IMR-90 (cell line): ENCODE measurements at regions not wholly inside any gene's neighbourhood (a gene's known extent, or its start where the extent isn't known, plus 50 kb on each side); places are given as distances from the start of the nearest gene placed in this dataset.

ENCODE experiments used
- BHLHE40 ChIP-seq: fragments of 150-350 bp; IDR thresholded peaks from 2 replicates; pipeline ENCODE4 v1.6.1; 2016; ENCODE audit warnings: mild to moderate bottlenecking, low read depth, low read length
- ELK1 ChIP-seq: fragments of 150-350 bp; IDR thresholded peaks from 2 replicates; pipeline ENCODE4 v1.6.1; 2016; ENCODE audit warnings: low read depth, mild to moderate bottlenecking, low read length, moderate library complexity, borderline replicate concordance
- MAZ ChIP-seq: IDR thresholded peaks from 2 replicates; pipeline ENCODE4 v1.6.1; 2012; ENCODE audit warnings: low read depth, mild to moderate bottlenecking, low read length, improper control_type of control experiment, moderate library complexity, borderline replicate concordance
- MXI1 ChIP-seq: IDR thresholded peaks from 2 replicates; pipeline ENCODE4 v1.6.1; 2012; ENCODE audit warnings: low read depth, mild to moderate bottlenecking, low read length, moderate library complexity, borderline replicate concordance
- POLR2A ChIP-seq: IDR thresholded peaks from 2 replicates; pipeline ENCODE4 v1.6.1; 2012; ENCODE audit warnings: mild to moderate bottlenecking, low read depth, low read length
- RCOR1 ChIP-seq: IDR thresholded peaks from 2 replicates; pipeline ENCODE4 v1.6.1; 2012; ENCODE audit warnings: mild to moderate bottlenecking, low read length, improper control_type of control experiment; ENCODE audit not compliant: insufficient replicate concordance
- RFX5 ChIP-seq: IDR thresholded peaks from 2 replicates; pipeline ENCODE4 v1.8.0; 2012; ENCODE audit warnings: low read depth, mild to moderate bottlenecking, low read length, moderate library complexity
- TF ChIP-seq, protein P1 (sequence below): conservative IDR thresholded peaks from 2 replicates; pipeline ENCODE4 v1.5.1; 2012; ENCODE audit warnings: mild to moderate bottlenecking, low read depth, low read length, improper control_type of control experiment

DNA sequence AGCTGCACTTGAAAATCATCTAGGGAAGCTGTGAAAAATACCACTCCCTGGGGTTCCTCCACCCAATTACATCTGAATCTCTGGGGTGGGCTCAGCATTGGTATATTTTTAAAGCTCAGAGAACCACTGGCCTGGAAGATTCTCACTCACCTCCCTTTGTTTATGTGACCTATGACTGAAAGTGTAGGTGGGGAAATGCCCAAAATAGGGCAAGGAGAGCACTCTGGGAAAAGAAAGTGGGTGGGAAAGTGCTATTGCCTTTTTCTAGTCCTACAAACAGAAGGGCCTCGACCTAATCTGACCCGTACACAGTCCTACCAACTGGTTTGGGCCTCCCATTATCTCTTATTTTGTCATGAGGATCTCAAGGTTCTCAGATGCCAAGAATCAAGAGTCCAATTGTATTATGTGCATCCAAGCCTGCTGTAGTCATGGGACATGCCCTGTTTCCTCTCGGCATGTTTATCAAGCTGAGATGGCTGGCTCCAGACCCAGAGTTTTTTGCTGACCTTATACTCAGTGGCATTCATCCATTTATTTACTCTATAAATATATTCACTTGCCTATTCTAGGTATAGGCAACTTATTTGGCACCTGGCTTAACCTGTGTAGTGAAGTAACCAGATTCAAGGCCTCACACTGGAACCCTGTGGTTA, 483.7 kb downstream of the ENC1 start:
- TF ChIP-seq, protein P1, sequence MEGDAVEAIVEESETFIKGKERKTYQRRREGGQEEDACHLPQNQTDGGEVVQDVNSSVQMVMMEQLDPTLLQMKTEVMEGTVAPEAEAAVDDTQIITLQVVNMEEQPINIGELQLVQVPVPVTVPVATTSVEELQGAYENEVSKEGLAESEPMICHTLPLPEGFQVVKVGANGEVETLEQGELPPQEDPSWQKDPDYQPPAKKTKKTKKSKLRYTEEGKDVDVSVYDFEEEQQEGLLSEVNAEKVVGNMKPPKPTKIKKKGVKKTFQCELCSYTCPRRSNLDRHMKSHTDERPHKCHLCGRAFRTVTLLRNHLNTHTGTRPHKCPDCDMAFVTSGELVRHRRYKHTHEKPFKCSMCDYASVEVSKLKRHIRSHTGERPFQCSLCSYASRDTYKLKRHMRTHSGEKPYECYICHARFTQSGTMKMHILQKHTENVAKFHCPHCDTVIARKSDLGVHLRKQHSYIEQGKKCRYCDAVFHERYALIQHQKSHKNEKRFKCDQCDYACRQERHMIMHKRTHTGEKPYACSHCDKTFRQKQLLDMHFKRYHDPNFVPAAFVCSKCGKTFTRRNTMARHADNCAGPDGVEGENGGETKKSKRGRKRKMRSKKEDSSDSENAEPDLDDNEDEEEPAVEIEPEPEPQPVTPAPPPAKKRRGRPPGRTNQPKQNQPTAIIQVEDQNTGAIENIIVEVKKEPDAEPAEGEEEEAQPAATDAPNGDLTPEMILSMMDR, result no peak
- no peak for TF ChIP-seq POLR2A
- no peak for TF ChIP-seq RFX5
- no peak for TF ChIP-seq ELK1
- no peak for TF ChIP-seq RCOR1
- no peak for TF ChIP-seq MXI1
- TF ChIP-seq MAZ, result no peak
- no peak for TF ChIP-seq BHLHE40
